Gastrocnemius medialis (tissue), 4 donors: ENCODE measurements at regions not wholly inside any gene's neighbourhood (a gene's known extent, or its start where the extent isn't known, plus 50 kb on each side); places are given as distances from the start of the nearest gene placed in this dataset.

Source experiments
- CTCF ChIP-seq, 5 experiments: fragments of 450-650 bp in 3 of 5; fragments of 200-600 bp in 2 of 5; sonication (generic) in 2 of 5; IDR thresholded peaks in 4 of 5; conservative IDR thresholded peaks in 1 of 5; 1 replicate in 4 of 5; 2 replicates in 1 of 5; pipeline ENCODE4 v1.5.1; 2016 to 2019; ENCODE audit warnings: antibody characterized with exemption in 5 of 5, mild to moderate bottlenecking in 3 of 5, moderate library complexity in 3 of 5
- POLR2A ChIP-seq, 2 donors: fragments of 450-650 bp; IDR thresholded peaks; one replicate each; pipeline ENCODE4 v1.6.1; 2017; ENCODE audit warnings: antibody characterized with exemption in 2 of 2, mild to moderate bottlenecking in 2 of 2, moderate library complexity in 2 of 2

GRCh38 chr1:244284641-244285156 lies 167.0 kb downstream of the ADSS2 start:
- TF ChIP-seq CTCF (IDR thresholded peaks at IDR 0.05 in 4 of 5, conservative IDR thresholded peaks at IDR 0.05 in 1 of 5) (no peak), POLR2A (IDR thresholded peaks at IDR 0.05) (no peak)
